Keratinocyte (primary cell): ENCODE measurements at regions not wholly inside any gene's neighbourhood (a gene's known extent, or its start where the extent isn't known, plus 50 kb on each side); places are given as distances from the start of the nearest gene placed in this dataset.
"Not testable (repeated sequence)": the region's sequence is repeated elsewhere in the genome, so short reads cannot be mapped to it uniquely, and the experiment has no call there.

Source experiments
- DNase-seq: peaks from one replicate; pipeline ENCODE4 v3.0.0-alpha.2; 2011; ENCODE audit warnings: low read depth, missing footprints, low spot score
- FAIRE-seq: peaks from 2 replicates; lab custom pipeline; 2011; peaks lifted over from hg19 to GRCh38; lab: Jason Lieb, UNC
- H2AFZ ChIP-seq: 2 replicates; pipeline ENCODE4 v1.6.0; 2012; ENCODE audit warnings: low read length, control low read depth, inconsistent platforms; ENCODE audit not compliant: control insufficient read depth
- H3K27ac ChIP-seq: 2 replicates; pipeline ENCODE4 v1.5.1; 2011; ENCODE audit warnings: low read length; ENCODE audit not compliant: control insufficient read depth, insufficient read depth
- H3K27me3 ChIP-seq: 3 replicates; pipeline ENCODE4 v1.6.0; 2011; ENCODE audit warnings: low read length; ENCODE audit not compliant: control insufficient read depth, insufficient read depth; ENCODE audit errors: extremely low read depth
- H3K36me3 ChIP-seq, 2 experiments: 2 replicates in 1 of 2; 3 replicates in 1 of 2; pipeline ENCODE4 v1.5.1; 2011; ENCODE audit warnings: low read length in 2 of 2, mild to moderate bottlenecking in 1 of 2; ENCODE audit not compliant: control insufficient read depth in 2 of 2, insufficient read depth in 2 of 2; ENCODE audit errors: extremely low read depth in 1 of 2
- H3K4me1 ChIP-seq: 3 replicates; pipeline ENCODE4 v1.5.1; 2011; ENCODE audit warnings: low read length; ENCODE audit not compliant: control insufficient read depth, insufficient read depth; ENCODE audit errors: extremely low read depth
- H3K4me2 ChIP-seq: 3 replicates; pipeline ENCODE4 v1.6.0; 2011; ENCODE audit warnings: low read depth, low read length; ENCODE audit not compliant: control insufficient read depth, insufficient read depth; ENCODE audit errors: extremely low read depth
- H3K4me3 ChIP-seq, 3 experiments: fragments of 200-600 bp in 1 of 3; sonication (generic) in 1 of 3; 2 replicates in 2 of 3; 3 replicates in 1 of 3; pipeline ENCODE4 v1.5.1; 2011 to 2016; ENCODE audit warnings: low read length in 3 of 3, mild to moderate bottlenecking in 3 of 3, control low read depth in 2 of 3, inconsistent platforms in 1 of 3, low read depth in 1 of 3, mixed read lengths in 1 of 3, mixed run types in 1 of 3, moderate library complexity in 1 of 3; ENCODE audit not compliant: control insufficient read depth in 2 of 3, insufficient read depth in 2 of 3; ENCODE audit errors: extremely low read depth in 1 of 3
- H3K79me2 ChIP-seq: 2 replicates; pipeline ENCODE4 v1.6.0; 2012; ENCODE audit warnings: low read length; ENCODE audit not compliant: control insufficient read depth, insufficient read depth
- H3K9ac ChIP-seq: 3 replicates; pipeline ENCODE4 v1.6.0; 2011; ENCODE audit warnings: low read length; ENCODE audit not compliant: control insufficient read depth, insufficient read depth; ENCODE audit errors: extremely low read depth
- H3K9me1 ChIP-seq: 3 replicates; pipeline ENCODE4 v1.6.0; 2011; ENCODE audit warnings: low read length; ENCODE audit not compliant: control insufficient read depth, insufficient read depth; ENCODE audit errors: extremely low read depth
- H3K9me3 ChIP-seq: 2 replicates; pipeline ENCODE4 v1.5.1; 2012; ENCODE audit warnings: low read depth, low read length; ENCODE audit not compliant: control insufficient read depth
- H4K20me1 ChIP-seq: 3 replicates; pipeline ENCODE4 v1.6.0; 2011; ENCODE audit warnings: low read length; ENCODE audit not compliant: control insufficient read depth, insufficient read depth; ENCODE audit errors: extremely low read depth
- EZH2 ChIP-seq: IDR thresholded peaks from one replicate; pipeline ENCODE4 v1.6.1; 2012; ENCODE audit warnings: inconsistent platforms, mild to moderate bottlenecking, low read length, moderate library complexity
- dilution Hi-C: fragments of 300-500 bp; cut with MboI; formaldehyde crosslinking; loops from one replicate; pipeline ENCODE4 v1.7.0; 2020; ENCODE audit warnings: low sequenced_read_pairs; ENCODE audit not compliant: extremely low pct_ligation_motif_present
- TF ChIP-seq, protein P1 (sequence below), 3 experiments: IDR thresholded peaks in 1 of 3; conservative IDR thresholded peaks in 1 of 3; optimal IDR thresholded peaks in 1 of 3; 2 replicates in 2 of 3; 3 replicates in 1 of 3; pipeline versions ENCODE3 to v1.5.1; 2011; ENCODE audit warnings: low read length in 3 of 3, mild to moderate bottlenecking in 3 of 3, moderate library complexity in 2 of 3, control low read depth in 1 of 3, inconsistent platforms in 1 of 3; ENCODE audit not compliant: insufficient read depth in 2 of 3; ENCODE audit errors: extremely low read depth in 1 of 3

- FAIRE-seq (no peak), DNase-seq (no peak)
- Histone ChIP-seq H2AFZ (no peak overlapping the region), H3K79me2 (no peaks in the 10 kb centered on the region), H3K27ac (no peak overlapping the region), H4K20me1 (no peaks in the 10 kb centered on the region), H3K4me3 (no peak overlapping the region), H3K9me3 (no peaks in the 10 kb centered on the region), H3K4me1 (no peaks in the 10 kb centered on the region), H3K27me3 (no peaks in the 10 kb centered on the region), H3K9ac (no peak overlapping the region), H3K36me3 (no peaks in the 10 kb centered on the region), H3K4me2 (no peak overlapping the region), H3K9me1 (no peaks in the 10 kb centered on the region)
- TF ChIP-seq EZH2, result no peak
- TF ChIP-seq, protein P1, sequence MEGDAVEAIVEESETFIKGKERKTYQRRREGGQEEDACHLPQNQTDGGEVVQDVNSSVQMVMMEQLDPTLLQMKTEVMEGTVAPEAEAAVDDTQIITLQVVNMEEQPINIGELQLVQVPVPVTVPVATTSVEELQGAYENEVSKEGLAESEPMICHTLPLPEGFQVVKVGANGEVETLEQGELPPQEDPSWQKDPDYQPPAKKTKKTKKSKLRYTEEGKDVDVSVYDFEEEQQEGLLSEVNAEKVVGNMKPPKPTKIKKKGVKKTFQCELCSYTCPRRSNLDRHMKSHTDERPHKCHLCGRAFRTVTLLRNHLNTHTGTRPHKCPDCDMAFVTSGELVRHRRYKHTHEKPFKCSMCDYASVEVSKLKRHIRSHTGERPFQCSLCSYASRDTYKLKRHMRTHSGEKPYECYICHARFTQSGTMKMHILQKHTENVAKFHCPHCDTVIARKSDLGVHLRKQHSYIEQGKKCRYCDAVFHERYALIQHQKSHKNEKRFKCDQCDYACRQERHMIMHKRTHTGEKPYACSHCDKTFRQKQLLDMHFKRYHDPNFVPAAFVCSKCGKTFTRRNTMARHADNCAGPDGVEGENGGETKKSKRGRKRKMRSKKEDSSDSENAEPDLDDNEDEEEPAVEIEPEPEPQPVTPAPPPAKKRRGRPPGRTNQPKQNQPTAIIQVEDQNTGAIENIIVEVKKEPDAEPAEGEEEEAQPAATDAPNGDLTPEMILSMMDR (optimal IDR thresholded peaks at IDR 0.05 in 1 of 3, IDR thresholded peaks at IDR 0.05 in 1 of 3, conservative IDR thresholded peaks at IDR 0.05 in 1 of 3; ENCODE audit: extremely low read depth in 1 of 3, insufficient read depth in 2 of 3, low read length in 3 of 3), result peak; percentile 14 to 38 (median 20)
- dilution Hi-C loops, result no loop called here
Observed at GRCh38 chr4:25993395-25994185, 79.6 kb downstream of the SMIM20 start.

DNA sequence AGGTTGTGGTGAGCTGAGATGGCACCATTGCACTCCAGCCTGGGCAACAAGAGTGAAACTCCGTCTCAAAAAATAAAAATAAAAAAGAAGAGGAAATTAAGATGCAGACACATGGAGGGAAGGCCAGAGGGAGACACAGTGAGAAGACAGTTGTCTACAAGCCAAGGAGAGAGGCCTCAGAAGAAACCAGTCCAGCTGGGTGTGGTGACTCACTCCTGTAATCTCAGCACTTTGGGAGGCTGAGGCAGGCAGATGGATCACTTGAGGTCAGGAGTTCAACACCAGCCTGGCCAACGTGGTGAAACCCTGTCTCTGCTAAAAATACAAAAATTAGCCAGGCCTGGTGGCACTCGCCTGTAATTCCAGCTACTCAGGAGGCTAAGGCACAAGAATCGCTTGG, 80.6 kb downstream of the SMIM20 start:
- H3K27me3 ChIP-seq, H3K4me3 ChIP-seq, H3K9me3 ChIP-seq, H2AFZ ChIP-seq, H3K9ac ChIP-seq, FAIRE-seq, H3K79me2 ChIP-seq, H3K36me3 ChIP-seq, H3K4me2 ChIP-seq, H3K27ac ChIP-seq, dilution Hi-C loops, H3K9me1 ChIP-seq, DNase-seq, H4K20me1 ChIP-seq, H3K4me1 ChIP-seq: not testable (repeated sequence)
